Esophagus muscularis mucosa (tissue), 4 donors: ENCODE measurements at regions not wholly inside any gene's neighbourhood (a gene's known extent, or its start where the extent isn't known, plus 50 kb on each side); places are given as distances from the start of the nearest gene placed in this dataset.

Experiments
- DNase-seq: peaks from one replicate; pipeline ENCODE4 v3.0.0-alpha.2; 2017; ENCODE audit errors: extremely low spot score
- H3K27ac ChIP-seq, 4 donors: fragments of 200-600 bp; sonication (generic); replicated peaks in 1 of 4; 1 replicate in 3 of 4; 2 replicates in 1 of 4; pipeline ENCODE4 v1.5.1; 2016 to 2019; ENCODE audit warnings: mild to moderate bottlenecking in 1 of 4
- H3K27me3 ChIP-seq, 4 donors: fragments of 200-600 bp; sonication (generic); one replicate each; pipeline versions ENCODE4 v1.5.1 to v1.6.0; 2016 to 2019
- H3K36me3 ChIP-seq, 4 donors: fragments of 200-600 bp; sonication (generic); one replicate each; pipeline ENCODE4 v1.5.1; 2016 to 2019
- H3K4me1 ChIP-seq, 4 donors: fragments of 200-600 bp; sonication (generic); one replicate each; pipeline ENCODE4 v1.5.1; 2016 to 2019
- H3K4me3 ChIP-seq, 4 donors: fragments of 200-600 bp; sonication (generic); 1 replicate in 2 of 4; 2 replicates in 2 of 4; pipeline ENCODE4 v1.5.1; 2016 to 2019; ENCODE audit warnings: mild to moderate bottlenecking in 4 of 4, moderate library complexity in 1 of 4
- H3K9me3 ChIP-seq, 4 donors: fragments of 200-600 bp; sonication (generic); 1 replicate in 3 of 4; 2 replicates in 1 of 4; pipeline ENCODE4 v1.5.1; 2016 to 2019
- CTCF ChIP-seq, 3 experiments: fragments of 200-600 bp in 2 of 3; fragments of 450-650 bp in 1 of 3; sonication (generic) in 2 of 3; IDR thresholded peaks; one replicate each; pipeline ENCODE4 v1.5.1; 2017 to 2019; ENCODE audit warnings: antibody characterized with exemption in 3 of 3, mild to moderate bottlenecking in 2 of 3, moderate library complexity in 1 of 3
- EP300 ChIP-seq: sonication (generic); formaldehyde crosslinking; IDR thresholded peaks from one replicate; pipeline ENCODE4 v1.6.1; 2017; ENCODE audit warnings: antibody characterized with exemption
- POLR2A ChIP-seq: fragments of 450-650 bp; IDR thresholded peaks from one replicate; pipeline ENCODE4 v1.6.1; 2017; ENCODE audit warnings: antibody characterized with exemption, moderate library complexity, mild to moderate bottlenecking, low read depth
- POLR2AphosphoS5 ChIP-seq, 2 donors: sonication (generic); formaldehyde crosslinking; IDR thresholded peaks; one replicate each; pipeline ENCODE4 v1.6.1; 2017; ENCODE audit warnings: antibody characterized with exemption in 2 of 2
- WGBS: methylation state at CpG from one replicate; pipeline ENCODE4 v1.1.5; 2018; 5-methylcytosine and 5-hydroxymethylcytosine counted together
- intact Hi-C: fragments of 100-400 bp; cut with DNase I; formaldehyde crosslinking; loops from one replicate; pipeline ENCODE4 v1.15.1; 2023

GRCh38 chr9:13002740-13003139, 227.9 kb downstream of the LURAP1L start:
- 71% methylated on average over 2 of the region's 2 CpGs for WGBS
- TF ChIP-seq CTCF (IDR thresholded peaks at IDR 0.05), result no peak
- TF ChIP-seq POLR2AphosphoS5 (IDR thresholded peaks at IDR 0.05), result no peak
- no peak for TF ChIP-seq POLR2A
- TF ChIP-seq EP300, result no peak
- Histone ChIP-seq H3K4me3 (no peak overlapping the region), H3K27ac (no peak overlapping the region), H3K27me3 (no peaks in the 10 kb centered on the region), H3K4me1 (peaks cover 0 to 17% (median 9%) of the 10 kb centered on the region in 4 donors), H3K9me3 (peaks cover 0 to 3% (median 0%) of the 10 kb centered on the region in 4 donors), H3K36me3 (no peaks in the 10 kb centered on the region)
- DNase-seq, result no peak
- intact Hi-C loops, result no loop called here

- Histone ChIP-seq H3K4me1 (no peaks in the 10 kb centered on the region), H3K4me3 (no peak overlapping the region), H3K36me3 (no peaks in the 10 kb centered on the region), H3K27me3 (no peaks in the 10 kb centered on the region), H3K27ac (no peak overlapping the region), H3K9me3 (peaks cover 0 to 3% (median 0%) of the 10 kb centered on the region in 4 donors)
- intact Hi-C loops, result no loop called here
- DNase-seq, result no peak
- no peak for TF ChIP-seq POLR2A
- TF ChIP-seq CTCF (IDR thresholded peaks at IDR 0.05), result no peak
- no peak for TF ChIP-seq EP300
- no peak for TF ChIP-seq POLR2AphosphoS5 (IDR thresholded peaks at IDR 0.05)
- WGBS, result 91% methylated on average over 2 of the region's 2 CpGs
These were observed 235.1 kb downstream of the LURAP1L start for GRCh38 chr9:13009871-13010270.

GRCh38 chr9:13013991-13014883, 239.4 kb downstream of the LURAP1L start:
- H3K27me3 ChIP-seq, result no peaks in the 10 kb centered on the region
- H3K4me3 ChIP-seq, result no peak overlapping the region
- intact Hi-C loops, result no loop called here
- H3K9me3 ChIP-seq, result no peaks in the 10 kb centered on the region
- WGBS, result 48% methylated on average over 2 of the region's 2 CpGs
- DNase-seq, result no peak
- TF ChIP-seq CTCF (IDR thresholded peaks at IDR 0.05) (no peak), POLR2A (no peak), POLR2AphosphoS5 (IDR thresholded peaks at IDR 0.05) (no peak), EP300 (no peak)
- no peak overlapping the region for H3K27ac ChIP-seq
- no peaks in the 10 kb centered on the region for H3K36me3 ChIP-seq
- H3K4me1 ChIP-seq, result no peaks in the 10 kb centered on the region

GRCh38 chr9:13017260-13017659, 242.4 kb downstream of the LURAP1L start:
- no peak for TF ChIP-seq EP300
- TF ChIP-seq CTCF (IDR thresholded peaks at IDR 0.05), result no peak
- TF ChIP-seq POLR2A, result no peak
- no peak for TF ChIP-seq POLR2AphosphoS5 (IDR thresholded peaks at IDR 0.05)
- no peak overlapping the region for H3K27ac ChIP-seq
- DNase-seq, result no peak
- no peaks in the 10 kb centered on the region for H3K36me3 ChIP-seq
- intact Hi-C loops, result no loop called here
- H3K27me3 ChIP-seq, result no peaks in the 10 kb centered on the region
- no peaks in the 10 kb centered on the region for H3K4me1 ChIP-seq
- H3K9me3 ChIP-seq, result no peaks in the 10 kb centered on the region
- no peak overlapping the region for H3K4me3 ChIP-seq
